Osteocyte (in vitro differentiated cells): ENCODE measurements at regions not wholly inside any gene's neighbourhood (a gene's known extent, or its start where the extent isn't known, plus 50 kb on each side); places are given as distances from the start of the nearest gene placed in this dataset.

Source experiments
- DNase-seq: peaks from one replicate; pipeline ENCODE4 v3.0.0; 2021; ENCODE audit warnings: mixed read lengths; ENCODE audit not compliant: unreplicated experiment; ENCODE audit errors: extremely low spot score
- H3K27ac Mint-ChIP-seq: one replicate; pipeline ENCODE4 v1.8.0; 2021; ENCODE audit warnings: mild to moderate bottlenecking, mixed read lengths; ENCODE audit not compliant: unreplicated experiment
- H3K27me3 Mint-ChIP-seq: one replicate; pipeline ENCODE4 v1.8.0; 2021; ENCODE audit warnings: mixed read lengths; ENCODE audit not compliant: unreplicated experiment
- H3K36me3 Mint-ChIP-seq: one replicate; pipeline ENCODE4 v1.8.0; 2021; ENCODE audit warnings: mixed read lengths; ENCODE audit not compliant: unreplicated experiment
- H3K4me1 Mint-ChIP-seq: one replicate; pipeline ENCODE4 v1.8.0; 2021; ENCODE audit warnings: mixed read lengths; ENCODE audit not compliant: unreplicated experiment
- H3K4me3 Mint-ChIP-seq: one replicate; pipeline ENCODE4 v1.8.0; 2021; ENCODE audit warnings: mild to moderate bottlenecking, moderate library complexity, mixed read lengths; ENCODE audit not compliant: unreplicated experiment
- H3K9me3 Mint-ChIP-seq: one replicate; pipeline ENCODE4 v1.8.0; 2021; ENCODE audit warnings: mixed read lengths; ENCODE audit not compliant: unreplicated experiment
- TF ChIP-seq, protein P1 (sequence below): fragments of 200-600 bp; sonication (generic); IDR thresholded peaks from 2 replicates; pipeline ENCODE4 v1.5.0; 2021; ENCODE audit warnings: antibody characterized with exemption, mild to moderate bottlenecking, moderate library complexity

DNA sequence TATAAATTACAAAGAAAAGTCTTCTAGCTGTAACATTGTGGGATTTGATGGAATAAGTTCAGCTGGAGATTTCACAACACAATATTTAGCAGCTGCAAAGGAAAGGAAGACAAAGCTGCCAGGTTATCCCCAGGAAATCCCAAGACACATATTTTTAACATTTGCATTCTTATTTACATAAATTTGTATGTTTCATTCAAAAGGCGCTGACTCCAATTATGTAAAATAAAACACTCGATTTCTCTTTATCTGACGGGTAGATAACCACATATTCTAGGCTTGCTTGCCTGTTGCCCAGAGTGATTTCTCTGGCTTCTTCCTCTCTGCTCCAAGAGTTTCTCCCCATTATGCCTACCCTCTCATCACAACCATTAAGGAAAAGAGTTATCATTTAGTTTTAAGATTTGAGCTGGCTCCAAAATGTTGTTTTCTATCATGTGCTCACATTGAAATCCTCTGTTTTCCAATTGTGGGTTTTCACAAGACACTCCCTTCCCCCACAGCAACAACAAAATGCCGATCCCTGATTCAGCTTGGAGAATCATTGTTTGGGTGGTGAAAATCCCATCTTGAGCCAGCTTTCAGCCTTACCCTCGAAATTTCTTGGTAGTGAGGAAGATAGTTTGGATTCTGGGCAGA, 128.2 kb upstream of the RASGEF1B start:
- Mint-ChIP-seq H3K27me3 (peaks cover 12% of the 10 kb centered on the region), H3K9me3 (peaks cover 3% of the 10 kb centered on the region), H3K36me3 (no peaks in the 10 kb centered on the region), H3K4me3 (no peak overlapping the region), H3K27ac (no peak overlapping the region), H3K4me1 (peaks cover 4% of the 10 kb centered on the region)
- DNase-seq, result no peak
- TF ChIP-seq, protein P1, sequence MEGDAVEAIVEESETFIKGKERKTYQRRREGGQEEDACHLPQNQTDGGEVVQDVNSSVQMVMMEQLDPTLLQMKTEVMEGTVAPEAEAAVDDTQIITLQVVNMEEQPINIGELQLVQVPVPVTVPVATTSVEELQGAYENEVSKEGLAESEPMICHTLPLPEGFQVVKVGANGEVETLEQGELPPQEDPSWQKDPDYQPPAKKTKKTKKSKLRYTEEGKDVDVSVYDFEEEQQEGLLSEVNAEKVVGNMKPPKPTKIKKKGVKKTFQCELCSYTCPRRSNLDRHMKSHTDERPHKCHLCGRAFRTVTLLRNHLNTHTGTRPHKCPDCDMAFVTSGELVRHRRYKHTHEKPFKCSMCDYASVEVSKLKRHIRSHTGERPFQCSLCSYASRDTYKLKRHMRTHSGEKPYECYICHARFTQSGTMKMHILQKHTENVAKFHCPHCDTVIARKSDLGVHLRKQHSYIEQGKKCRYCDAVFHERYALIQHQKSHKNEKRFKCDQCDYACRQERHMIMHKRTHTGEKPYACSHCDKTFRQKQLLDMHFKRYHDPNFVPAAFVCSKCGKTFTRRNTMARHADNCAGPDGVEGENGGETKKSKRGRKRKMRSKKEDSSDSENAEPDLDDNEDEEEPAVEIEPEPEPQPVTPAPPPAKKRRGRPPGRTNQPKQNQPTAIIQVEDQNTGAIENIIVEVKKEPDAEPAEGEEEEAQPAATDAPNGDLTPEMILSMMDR, result no peak

- TF ChIP-seq, protein P1, result no peak
- Mint-ChIP-seq H3K9me3 (peaks cover 3% of the 10 kb centered on the region), H3K4me3 (no peak overlapping the region), H3K36me3 (no peaks in the 10 kb centered on the region), H3K27me3 (peaks cover 12% of the 10 kb centered on the region), H3K27ac (no peak overlapping the region), H3K4me1 (peaks cover 3% of the 10 kb centered on the region)
- no peak for DNase-seq
These were observed 124.3 kb upstream of the RASGEF1B start for GRCh38 chr4:81595798-81596610.

- Mint-ChIP-seq H3K9me3 (peaks cover 3% of the 10 kb centered on the region), H3K4me3 (no peak overlapping the region), H3K27me3 (peaks cover 10% of the 10 kb centered on the region), H3K27ac (no peak overlapping the region), H3K36me3 (no peaks in the 10 kb centered on the region), H3K4me1 (no peaks in the 10 kb centered on the region)
- no peak for DNase-seq
- TF ChIP-seq, protein P1, result no peak
These were observed 123.6 kb upstream of the RASGEF1B start for GRCh38 chr4:81595287-81595686.

GRCh38 chr4:81594490-81595159, 122.9 kb upstream of the RASGEF1B start:
- peaks cover 5% of the 10 kb centered on the region for H3K27me3 Mint-ChIP-seq
- TF ChIP-seq, protein P1, result no peak
- H3K4me1 Mint-ChIP-seq, result no peaks in the 10 kb centered on the region
- H3K9me3 Mint-ChIP-seq, result peaks cover 3% of the 10 kb centered on the region
- no peak overlapping the region for H3K27ac Mint-ChIP-seq
- H3K36me3 Mint-ChIP-seq, result no peaks in the 10 kb centered on the region
- DNase-seq, result no peak
- no peak overlapping the region for H3K4me3 Mint-ChIP-seq

- Mint-ChIP-seq H3K27me3 (peaks cover 5% of the 10 kb centered on the region), H3K27ac (no peak overlapping the region), H3K4me3 (no peak overlapping the region), H3K9me3 (no peaks in the 10 kb centered on the region), H3K4me1 (no peaks in the 10 kb centered on the region), H3K36me3 (no peaks in the 10 kb centered on the region)
- no peak for DNase-seq
- TF ChIP-seq, protein P1, result no peak
These were observed 121.0 kb upstream of the RASGEF1B start for GRCh38 chr4:81592701-81593100.
